ENCODE measurements at regions not wholly inside any gene's neighbourhood (a gene's known extent, or its start where the extent isn't known, plus 50 kb on each side); places are given as distances from the start of the nearest gene placed in this dataset.

- TF ChIP-seq EZH2 (IDR thresholded peaks at IDR 0.05; ENCODE audit: borderline replicate concordance, insufficient read depth, low read length, poor library complexity, severe bottlenecking), result no peak
- no peak for TF ChIP-seq EP300 (conservative IDR thresholded peaks at IDR 0.05; ENCODE audit: poor library complexity, severe bottlenecking)
- no peak for TF ChIP-seq CTCF (IDR thresholded peaks at IDR 0.05; ENCODE audit: poor library complexity, severe bottlenecking)
- no peak for TF ChIP-seq POLR2AphosphoS5 (IDR thresholded peaks at IDR 0.05)
- TF ChIP-seq SMC3 (conservative IDR thresholded peaks at IDR 0.05; ENCODE audit: poor library complexity), result no peak
- no peak for TF ChIP-seq TAF1 (IDR thresholded peaks at IDR 0.05; ENCODE audit: low read depth)
These were observed 261.2 kb upstream of the TRPC7 start for GRCh38 chr5:136626531-136626930.

Data from neural cell (in vitro differentiated cells).